Esophagus muscularis mucosa (tissue), 4 donors: ENCODE measurements at regions not wholly inside any gene's neighbourhood (a gene's known extent, or its start where the extent isn't known, plus 50 kb on each side); places are given as distances from the start of the nearest gene placed in this dataset.

Experiments
- DNase-seq: peaks from one replicate; pipeline ENCODE4 v3.0.0-alpha.2; 2017; ENCODE audit errors: extremely low spot score
- H3K27ac ChIP-seq, 4 donors: fragments of 200-600 bp; sonication (generic); replicated peaks in 1 of 4; 1 replicate in 3 of 4; 2 replicates in 1 of 4; pipeline ENCODE4 v1.5.1; 2016 to 2019; ENCODE audit warnings: mild to moderate bottlenecking in 1 of 4
- H3K27me3 ChIP-seq, 4 donors: fragments of 200-600 bp; sonication (generic); one replicate each; pipeline versions ENCODE4 v1.5.1 to v1.6.0; 2016 to 2019
- H3K36me3 ChIP-seq, 4 donors: fragments of 200-600 bp; sonication (generic); one replicate each; pipeline ENCODE4 v1.5.1; 2016 to 2019
- H3K4me1 ChIP-seq, 4 donors: fragments of 200-600 bp; sonication (generic); one replicate each; pipeline ENCODE4 v1.5.1; 2016 to 2019
- H3K4me3 ChIP-seq, 4 donors: fragments of 200-600 bp; sonication (generic); 1 replicate in 2 of 4; 2 replicates in 2 of 4; pipeline ENCODE4 v1.5.1; 2016 to 2019; ENCODE audit warnings: mild to moderate bottlenecking in 4 of 4, moderate library complexity in 1 of 4
- H3K9me3 ChIP-seq, 4 donors: fragments of 200-600 bp; sonication (generic); 1 replicate in 3 of 4; 2 replicates in 1 of 4; pipeline ENCODE4 v1.5.1; 2016 to 2019
- CTCF ChIP-seq, 3 experiments: fragments of 200-600 bp in 2 of 3; fragments of 450-650 bp in 1 of 3; sonication (generic) in 2 of 3; IDR thresholded peaks; one replicate each; pipeline ENCODE4 v1.5.1; 2017 to 2019; ENCODE audit warnings: antibody characterized with exemption in 3 of 3, mild to moderate bottlenecking in 2 of 3, moderate library complexity in 1 of 3
- EP300 ChIP-seq: sonication (generic); formaldehyde crosslinking; IDR thresholded peaks from one replicate; pipeline ENCODE4 v1.6.1; 2017; ENCODE audit warnings: antibody characterized with exemption
- POLR2A ChIP-seq: fragments of 450-650 bp; IDR thresholded peaks from one replicate; pipeline ENCODE4 v1.6.1; 2017; ENCODE audit warnings: antibody characterized with exemption, moderate library complexity, mild to moderate bottlenecking, low read depth
- POLR2AphosphoS5 ChIP-seq, 2 donors: sonication (generic); formaldehyde crosslinking; IDR thresholded peaks; one replicate each; pipeline ENCODE4 v1.6.1; 2017; ENCODE audit warnings: antibody characterized with exemption in 2 of 2
- WGBS: methylation state at CpG from one replicate; pipeline ENCODE4 v1.1.5; 2018; 5-methylcytosine and 5-hydroxymethylcytosine counted together
- intact Hi-C: fragments of 100-400 bp; cut with DNase I; formaldehyde crosslinking; loops from one replicate; pipeline ENCODE4 v1.15.1; 2023

- no peak overlapping the region for H3K27ac ChIP-seq
- H3K4me3 ChIP-seq, result no peak overlapping the region
- H3K36me3 ChIP-seq, result no peaks in the 10 kb centered on the region
- DNase-seq, result no peak
- TF ChIP-seq POLR2AphosphoS5 (IDR thresholded peaks at IDR 0.05) (no peak), EP300 (no peak), CTCF (IDR thresholded peaks at IDR 0.05) (no peak), POLR2A (no peak)
- H3K9me3 ChIP-seq, result no peaks in the 10 kb centered on the region
- intact Hi-C loops, result no loop called here
- no peaks in the 10 kb centered on the region for H3K4me1 ChIP-seq
- H3K27me3 ChIP-seq, result no peaks in the 10 kb centered on the region
Observed at GRCh38 chr3:102024270-102024904, 175.1 kb downstream of the NFKBIZ start.

GRCh38 chr3:102025606-102026270, 176.4 kb downstream of the NFKBIZ start:
- DNase-seq, result no peak
- intact Hi-C loops, result no loop called here
- Histone ChIP-seq H3K4me3 (no peak overlapping the region), H3K4me1 (no peaks in the 10 kb centered on the region), H3K9me3 (no peaks in the 10 kb centered on the region), H3K36me3 (no peaks in the 10 kb centered on the region), H3K27ac (no peak overlapping the region), H3K27me3 (no peaks in the 10 kb centered on the region)
- WGBS, result 77% methylated on average over 2 of the region's 2 CpGs
- TF ChIP-seq CTCF (IDR thresholded peaks at IDR 0.05) (no peak), EP300 (no peak), POLR2AphosphoS5 (IDR thresholded peaks at IDR 0.05) (no peak), POLR2A (no peak)

- TF ChIP-seq POLR2AphosphoS5 (IDR thresholded peaks at IDR 0.05) (no peak), CTCF (IDR thresholded peaks at IDR 0.05) (no peak), EP300 (no peak), POLR2A (no peak)
- Histone ChIP-seq H3K4me1 (no peaks in the 10 kb centered on the region), H3K9me3 (no peaks in the 10 kb centered on the region), H3K4me3 (no peak overlapping the region), H3K27ac (no peak overlapping the region), H3K27me3 (no peaks in the 10 kb centered on the region), H3K36me3 (no peaks in the 10 kb centered on the region)
- no peak for DNase-seq
- WGBS, result 76% methylated on average over 4 of the region's 4 CpGs
- intact Hi-C loops, result no loop called here
Observed at GRCh38 chr3:102026656-102027055, 177.3 kb downstream of the NFKBIZ start.

GRCh38 chr3:102030661-102031060, 181.3 kb downstream of the NFKBIZ start:
- DNase-seq, result no peak
- H3K27ac ChIP-seq, result no peak overlapping the region
- no peaks in the 10 kb centered on the region for H3K9me3 ChIP-seq
- no peaks in the 10 kb centered on the region for H3K36me3 ChIP-seq
- intact Hi-C loops, result no loop called here
- H3K4me1 ChIP-seq, result no peaks in the 10 kb centered on the region
- 75% methylated on average over 2 of the region's 2 CpGs for WGBS
- H3K4me3 ChIP-seq, result no peak overlapping the region
- H3K27me3 ChIP-seq, result no peaks in the 10 kb centered on the region
- TF ChIP-seq POLR2AphosphoS5 (IDR thresholded peaks at IDR 0.05), result no peak

- TF ChIP-seq CTCF (IDR thresholded peaks at IDR 0.05) (no peak), POLR2AphosphoS5 (IDR thresholded peaks at IDR 0.05) (no peak), EP300 (no peak), POLR2A (no peak)
- intact Hi-C loops, result no loop called here
- Histone ChIP-seq H3K9me3 (no peaks in the 10 kb centered on the region), H3K27ac (no peak overlapping the region), H3K27me3 (no peaks in the 10 kb centered on the region), H3K4me1 (peaks cover 0 to 4% (median 0%) of the 10 kb centered on the region in 4 donors), H3K36me3 (no peaks in the 10 kb centered on the region), H3K4me3 (no peak overlapping the region)
- no peak for DNase-seq
- WGBS, result 92% methylated on average over 2 of the region's 2 CpGs
Observed at GRCh38 chr3:102031834-102032233, 182.5 kb downstream of the NFKBIZ start.
